ENCODE measurements at regions not wholly inside any gene's neighbourhood (a gene's known extent, or its start where the extent isn't known, plus 50 kb on each side); places are given as distances from the start of the nearest gene placed in this dataset.

- no peak for DNase-seq
These were observed 1245.7 kb downstream of the SI start for GRCh38 chr3:163832547-163832946.

- no peak for DNase-seq
These were observed 1256.5 kb downstream of the SI start for GRCh38 chr3:163821841-163822240.

GRCh38 chr3:163817015-163817414, 1261.3 kb downstream of the SI start:
- no peak for DNase-seq

- no peak for DNase-seq
These were observed 1264.4 kb downstream of the SI start for GRCh38 chr3:163813935-163814334.

GRCh38 chr3:163812006-163812405, 1266.3 kb downstream of the SI start:
- no peak for DNase-seq

- DNase-seq, result no peak
These were observed 1268.7 kb downstream of the SI start for GRCh38 chr3:163809540-163809993.

GRCh38 chr3:163786416-163786815, 1291.9 kb downstream of the SI start:
- DNase-seq, result no peak

GRCh38 chr3:163785693-163786092, 1292.6 kb downstream of the SI start:
- no peak for DNase-seq

GRCh38 chr3:163779396-163780344, 1298.6 kb downstream of the SI start:
- no peak for DNase-seq

GRCh38 chr3:163776743-163777142, 1301.6 kb downstream of the SI start:
- DNase-seq, result no peak

- no peak for DNase-seq
These were observed 1305.2 kb downstream of the SI start for GRCh38 chr3:163773136-163773535.

- DNase-seq, result no peak
These were observed 1310.2 kb downstream of the SI start for GRCh38 chr3:163768048-163768447.

- DNase-seq, result no peak
These were observed 1312.2 kb downstream of the SI start for GRCh38 chr3:163766112-163766511.

- no peak for DNase-seq
These were observed 1325.3 kb downstream of the SI start for GRCh38 chr3:163753033-163753432.

- DNase-seq, result no peak
These were observed 1333.1 kb downstream of the SI start for GRCh38 chr3:163745204-163745603.

GRCh38 chr3:163735394-163735793, 1342.9 kb downstream of the SI start:
- DNase-seq, result no peak

GRCh38 chr3:163730684-163731083, 1347.6 kb downstream of the SI start:
- DNase-seq, result no peak

- DNase-seq, result no peak
These were observed 1352.2 kb downstream of the SI start for GRCh38 chr3:163726125-163726524.

- no peak for DNase-seq
These were observed 1355.9 kb downstream of the SI start for GRCh38 chr3:163722405-163722804.

- DNase-seq, result no peak
These were observed 1356.7 kb downstream of the SI start for GRCh38 chr3:163721596-163721995.

- DNase-seq, result no peak
These were observed 1360.9 kb downstream of the SI start for GRCh38 chr3:163717377-163717776.

- DNase-seq, result no peak
These were observed 1369.9 kb downstream of the SI start for GRCh38 chr3:163708428-163708827.

GRCh38 chr3:163707659-163708058, 1370.6 kb downstream of the SI start:
- DNase-seq, result no peak

All from amygdala (tissue), 56 donors.